IPS-NIHi7 (cell line): ENCODE measurements at regions not wholly inside any gene's neighbourhood (a gene's known extent, or its start where the extent isn't known, plus 50 kb on each side); places are given as distances from the start of the nearest gene placed in this dataset.

ENCODE experiments used
- DNase-seq: peaks from one replicate; pipeline ENCODE4 v3.0.0; 2012; ENCODE audit warnings: mixed read lengths; ENCODE audit errors: extremely low spot score

GRCh38 chr7:96638669-96639068 lies 71.0 kb downstream of the SEM1 start:
- no peak for DNase-seq

- DNase-seq: no peak
Observed at GRCh38 chr7:96637522-96637921, 72.1 kb downstream of the SEM1 start.

DNA sequence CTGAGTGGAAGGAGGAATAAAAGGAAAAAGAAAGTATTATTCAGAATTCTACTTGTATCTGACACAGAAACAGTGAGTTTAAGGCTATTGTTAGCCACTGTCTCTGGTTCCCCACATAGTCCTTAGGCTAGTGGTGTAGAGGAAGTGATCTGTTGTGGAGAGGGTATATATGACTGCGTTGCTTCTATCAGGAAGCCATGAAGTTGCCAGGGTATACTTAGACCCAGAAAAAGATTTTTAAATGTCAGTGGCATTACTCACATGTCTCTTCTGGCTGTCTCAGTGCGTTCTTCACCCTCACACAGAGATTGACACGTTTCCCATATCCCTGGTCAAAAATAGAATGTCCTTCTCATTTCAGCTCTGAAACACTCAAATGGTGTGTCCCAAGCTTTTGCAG lies 72.7 kb downstream of the SEM1 start:
- DNase-seq: no peak

DNA sequence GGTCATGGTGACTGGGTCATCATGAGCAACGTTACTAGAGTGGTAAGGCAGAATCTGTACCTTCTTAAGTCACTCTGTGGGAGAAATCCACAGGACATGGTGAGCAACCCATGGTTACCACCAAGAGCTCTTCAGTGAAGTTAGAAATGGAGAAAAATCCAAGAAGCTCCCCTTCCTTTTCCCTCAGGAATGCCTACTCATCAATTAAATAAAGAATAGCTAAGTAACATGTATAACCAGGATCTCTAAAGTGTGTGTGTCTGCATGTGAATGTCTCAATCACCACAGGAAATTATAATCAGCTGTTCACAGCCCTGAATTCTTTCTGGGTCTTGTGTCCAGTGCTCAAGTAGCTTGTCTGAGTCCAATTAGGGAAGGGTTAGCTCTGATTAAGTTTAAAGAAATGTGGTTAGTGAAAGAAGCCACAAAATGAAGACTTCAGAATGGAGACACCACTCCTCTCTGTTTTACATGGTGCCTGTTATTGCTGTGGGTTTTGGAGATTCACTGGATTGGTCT lies 73.2 kb downstream of the SEM1 start:
- no peak for DNase-seq

DNA sequence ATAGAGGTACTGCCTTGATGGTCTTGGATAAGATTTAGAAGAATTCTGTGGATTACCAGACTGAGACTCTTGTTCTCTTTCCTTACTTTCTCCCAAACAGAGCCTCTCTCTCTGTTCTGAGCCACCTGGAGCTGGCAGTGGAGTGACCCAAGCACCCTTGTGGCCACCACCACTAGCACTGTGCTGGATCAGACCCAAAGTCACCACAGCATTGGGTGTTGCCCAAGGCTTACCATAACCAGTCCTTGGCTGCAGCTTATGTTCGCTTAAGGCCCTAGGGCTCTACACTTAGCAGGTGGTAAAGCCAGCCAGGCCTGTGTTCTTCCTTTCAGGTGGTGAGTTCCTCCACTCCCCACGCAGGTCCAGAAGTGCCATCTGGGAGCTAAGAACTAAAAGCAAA lies 79.8 kb downstream of the SEM1 start:
- DNase-seq: no peak

- DNase-seq: no peak
Observed at GRCh38 chr7:96624954-96625353, 84.7 kb downstream of the SEM1 start.

- DNase-seq: no peak
Observed at GRCh38 chr7:96621932-96622331, 87.7 kb downstream of the SEM1 start.

DNA sequence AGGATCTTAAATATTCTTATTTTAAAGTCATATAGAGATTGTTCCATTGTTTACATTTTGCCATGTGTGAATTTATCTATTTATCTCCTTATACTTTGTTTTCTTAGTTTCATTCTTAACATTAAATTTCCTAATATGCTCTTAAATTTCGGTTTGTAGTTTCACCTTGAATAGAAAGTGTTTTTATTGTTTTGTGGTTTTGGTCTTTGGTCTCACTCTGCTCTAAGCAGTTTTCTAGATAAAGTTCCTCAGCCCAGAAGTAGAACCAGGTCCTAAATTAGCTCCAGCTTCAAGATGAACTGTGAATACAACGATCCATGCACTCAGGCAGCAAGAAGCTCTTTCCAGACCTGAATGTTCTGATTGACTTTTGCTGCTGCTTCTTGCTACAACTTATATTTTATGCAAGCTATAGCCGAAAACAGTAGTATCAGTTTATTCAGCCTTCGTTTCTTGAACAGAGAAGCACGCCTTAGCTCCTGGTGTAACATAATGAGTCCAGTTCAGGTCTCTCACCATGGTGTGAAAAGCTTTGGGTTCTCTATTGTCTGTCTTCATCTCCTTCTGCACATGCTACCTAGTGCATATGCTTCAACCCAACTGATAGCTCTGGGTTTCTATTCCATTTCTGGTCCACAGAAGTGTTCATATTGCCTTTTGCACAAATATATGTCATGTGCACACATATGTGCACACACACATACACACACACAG lies 95.3 kb downstream of the SEM1 start:
- DNase-seq: no peak

DNA sequence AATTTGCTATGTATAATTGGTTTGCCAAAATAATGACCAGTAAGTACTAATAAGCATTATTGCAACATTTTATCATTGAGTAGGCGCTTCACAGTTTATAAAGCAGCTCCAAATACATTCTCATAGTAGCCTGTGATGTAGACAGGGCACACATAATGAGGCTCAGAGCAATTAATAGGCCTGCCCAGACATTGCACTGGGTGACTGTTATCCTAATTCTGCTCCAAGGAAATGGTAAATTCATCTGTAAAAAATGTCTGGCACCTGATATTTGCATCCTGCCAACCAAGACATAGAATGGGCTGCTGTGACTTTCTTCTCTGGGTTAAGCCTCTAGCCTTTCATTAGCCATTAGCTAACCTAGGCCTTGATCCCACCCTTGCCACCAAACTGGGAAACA lies 97.6 kb downstream of the SEM1 start:
- no peak for DNase-seq

GRCh38 chr7:96605045-96605716 lies 104.5 kb downstream of the SEM1 start:
- no peak for DNase-seq

GRCh38 chr7:96599288-96599936 lies 110.2 kb downstream of the SEM1 start:
- DNase-seq: no peak

- no peak for DNase-seq
Observed at GRCh38 chr7:96598421-96598820, 111.2 kb downstream of the SEM1 start.

GRCh38 chr7:96596120-96596826 lies 113.4 kb downstream of the SEM1 start:
- DNase-seq: no peak

DNA sequence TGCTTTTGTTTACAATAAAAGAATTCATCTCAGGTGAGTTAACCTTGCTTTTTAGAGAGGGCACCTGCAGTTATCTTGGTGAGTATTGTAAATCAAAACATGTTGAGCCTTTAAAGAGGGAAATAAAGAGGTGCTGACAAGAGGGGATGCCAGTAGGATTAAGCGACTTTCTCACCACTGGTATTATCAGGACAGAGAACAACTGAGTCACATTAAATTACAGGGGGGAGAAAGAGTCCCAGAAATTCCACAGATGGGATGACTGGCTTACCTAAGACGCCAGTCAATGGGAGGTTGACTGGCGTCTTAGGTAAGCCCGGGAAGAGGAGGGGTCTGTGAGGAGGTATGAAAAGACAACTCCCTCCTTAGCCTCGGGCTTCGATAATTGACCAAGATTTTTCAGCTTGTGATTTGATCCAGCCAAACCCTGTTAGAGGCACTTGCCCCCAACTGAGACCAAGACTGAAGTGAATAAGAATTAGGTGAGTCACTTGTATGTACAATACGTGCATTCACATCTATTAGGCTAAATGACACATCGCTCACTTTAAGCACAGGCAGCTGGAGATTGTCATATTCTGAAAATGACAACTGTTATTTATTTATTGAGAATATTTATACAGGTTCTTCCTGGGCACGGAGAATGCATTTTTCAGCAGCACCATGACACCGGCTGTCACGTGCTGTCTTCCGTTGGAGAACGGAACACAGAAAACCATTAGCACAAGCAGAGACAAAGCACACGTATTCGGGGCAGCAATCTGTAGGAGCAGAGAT lies 117.6 kb downstream of the SEM1 start:
- peak; percentile 36 for DNase-seq

- no peak for DNase-seq
Observed at GRCh38 chr7:96591159-96591899, 118.3 kb downstream of the SEM1 start.

GRCh38 chr7:96589038-96589437 lies 120.6 kb downstream of the SEM1 start:
- peak; percentile 34 for DNase-seq

DNA sequence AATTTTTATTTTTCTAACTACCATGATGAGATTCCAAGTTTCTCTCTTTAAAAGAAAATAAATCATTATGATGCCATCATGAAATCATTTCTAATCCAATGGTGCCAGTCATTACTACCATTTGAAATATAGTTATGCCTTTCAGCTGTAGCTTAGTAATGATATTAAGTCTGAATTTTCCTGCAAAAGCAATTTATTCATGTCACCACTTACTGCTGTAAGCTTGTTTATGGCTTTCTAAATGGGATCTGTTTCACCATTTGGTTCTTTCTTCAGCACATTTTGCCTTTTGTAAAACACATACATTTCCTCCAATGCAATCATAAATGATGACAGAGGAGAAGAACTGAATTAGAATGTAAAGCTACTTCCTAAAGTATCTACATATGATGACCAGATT lies 130.5 kb downstream of the SEM1 start:
- no peak for DNase-seq

DNA sequence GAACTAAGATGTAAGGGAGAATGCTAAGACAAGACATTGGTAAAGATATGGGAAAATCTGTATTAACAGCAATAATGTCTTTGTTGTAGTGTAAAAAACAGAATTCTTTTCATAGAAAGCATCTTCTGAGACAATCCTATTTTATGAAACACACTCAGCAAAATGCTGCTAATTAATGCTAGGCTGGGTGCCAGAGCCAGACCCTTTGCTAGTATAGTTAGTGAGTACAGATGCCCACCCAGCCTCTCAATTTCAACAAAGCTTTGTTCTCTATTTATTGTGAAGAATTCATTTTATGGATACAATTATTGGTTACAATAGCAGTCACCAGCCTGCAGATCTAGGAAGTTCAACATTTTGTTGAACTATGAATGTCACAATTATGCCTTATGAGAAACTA lies 131.0 kb downstream of the SEM1 start:
- DNase-seq: no peak

DNA sequence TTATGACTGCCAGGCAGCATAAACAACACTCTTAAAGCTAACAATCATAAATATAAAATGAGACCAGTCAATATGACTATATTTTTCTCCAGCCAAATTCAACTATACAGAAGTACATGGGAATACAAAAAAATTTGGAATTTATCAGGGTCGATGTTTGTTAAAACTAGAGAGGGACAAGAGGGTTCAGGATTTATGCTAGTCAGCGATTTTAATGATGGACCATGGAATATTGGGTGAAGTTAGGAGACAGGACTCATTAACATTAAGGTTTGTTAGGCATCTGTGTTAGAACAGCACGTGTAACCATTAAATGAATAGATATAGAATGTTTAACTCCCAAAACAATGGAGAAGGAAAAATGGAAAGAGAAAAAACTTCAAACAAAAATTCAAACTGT lies 146.2 kb downstream of the SEM1 start:
- DNase-seq: no peak

- no peak for DNase-seq
Observed at GRCh38 chr7:96562966-96563365, 146.7 kb downstream of the SEM1 start.

DNA sequence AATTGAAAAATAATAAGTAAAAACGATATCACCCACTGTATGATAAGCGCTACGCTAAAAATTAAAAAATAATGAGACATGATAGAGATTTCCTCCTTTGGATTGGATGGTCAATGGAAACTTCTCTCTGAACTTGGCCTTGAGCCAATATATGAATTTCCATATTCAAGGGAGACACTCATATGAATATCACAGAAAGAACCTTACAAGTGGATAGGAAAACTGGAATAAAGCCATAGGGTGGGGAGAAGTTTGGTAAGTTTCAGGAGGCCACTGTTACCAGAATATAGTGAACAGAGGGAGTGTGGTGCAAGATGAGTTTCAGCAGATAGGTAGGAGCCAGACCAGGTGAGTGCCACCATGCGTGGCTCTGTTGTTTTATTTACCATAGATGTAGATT lies 147.2 kb downstream of the SEM1 start:
- DNase-seq: no peak
